Cortex of kidney (tissue), 1 donor: ENCODE measurements at regions not wholly inside any gene's neighbourhood (a gene's known extent, or its start where the extent isn't known, plus 50 kb on each side); places are given as distances from the start of the nearest gene placed in this dataset.
"Not testable (repeated sequence)": the region's sequence is repeated elsewhere in the genome, so short reads cannot be mapped to it uniquely, and the experiment has no call there.

ENCODE experiments used
- DNase-seq: peaks from one replicate; lab custom pipeline; 2025; lab: John Stamatoyannopoulos, UW

GRCh38 chr13:105679838-105680237 lies 855.6 kb downstream of the EFNB2 start:
- peak; percentile 8 for DNase-seq

- DNase-seq = no peak
Measured at GRCh38 chr13:105678072-105678471, 857.4 kb downstream of the EFNB2 start.

GRCh38 chr13:105672881-105673280 lies 862.6 kb downstream of the EFNB2 start:
- no peak for DNase-seq

- DNase-seq = not testable (repeated sequence)
Measured at GRCh38 chr13:105671131-105671530, 864.3 kb downstream of the EFNB2 start.

- DNase-seq = no peak
Measured at GRCh38 chr13:105670179-105670990, 865.1 kb downstream of the EFNB2 start.

GRCh38 chr13:105665284-105665683 lies 870.2 kb downstream of the EFNB2 start:
- no peak for DNase-seq

- no peak for DNase-seq
Measured at GRCh38 chr13:105663182-105663581, 872.3 kb downstream of the EFNB2 start.

GRCh38 chr13:105660561-105660960 lies 874.9 kb downstream of the EFNB2 start:
- no peak for DNase-seq

GRCh38 chr13:105658431-105658830 lies 877.0 kb downstream of the EFNB2 start:
- DNase-seq = no peak

- no peak for DNase-seq
Measured at GRCh38 chr13:105655046-105655445, 880.4 kb downstream of the EFNB2 start.

GRCh38 chr13:105643966-105644365 lies 891.5 kb downstream of the EFNB2 start:
- DNase-seq = no peak

GRCh38 chr13:105642511-105642958 lies 892.9 kb downstream of the EFNB2 start:
- DNase-seq = no peak

GRCh38 chr13:105641121-105641520 lies 894.3 kb downstream of the EFNB2 start:
- DNase-seq = no peak

GRCh38 chr13:105638426-105638825 lies 897.0 kb downstream of the EFNB2 start:
- DNase-seq = no peak

- DNase-seq = no peak
Measured at GRCh38 chr13:105634059-105634458, 901.4 kb downstream of the EFNB2 start.

GRCh38 chr13:105630431-105630830 lies 905.0 kb downstream of the EFNB2 start:
- no peak for DNase-seq

- DNase-seq = no peak
Measured at GRCh38 chr13:105627270-105627669, 908.2 kb downstream of the EFNB2 start.

- DNase-seq = no peak
Measured at GRCh38 chr13:105625691-105626090, 909.8 kb downstream of the EFNB2 start.

- DNase-seq = no peak
Measured at GRCh38 chr13:105616333-105617075, 919.0 kb downstream of the EFNB2 start.

GRCh38 chr13:105612541-105612940 lies 922.9 kb downstream of the EFNB2 start:
- DNase-seq = no peak

- DNase-seq = no peak
Measured at GRCh38 chr13:105611424-105611823, 924.0 kb downstream of the EFNB2 start.

GRCh38 chr13:105608104-105608503 lies 927.4 kb downstream of the EFNB2 start:
- DNase-seq = no peak

- no peak for DNase-seq
Measured at GRCh38 chr13:105607426-105607825, 928.0 kb downstream of the EFNB2 start.
